Upper lobe of right lung (tissue), 1 donor: ENCODE measurements at regions not wholly inside any gene's neighbourhood (a gene's known extent, or its start where the extent isn't known, plus 50 kb on each side); places are given as distances from the start of the nearest gene placed in this dataset.

ENCODE experiments used
- ATAC-seq: fragments of 200-7000 bp; cut with Tn5 transposase; one replicate; pipeline ENCODE4 v1.9.1; 2020; ENCODE audit warnings: mild to moderate bottlenecking, moderate library complexity
- DNase-seq: peaks from one replicate; pipeline ENCODE4 v3.0.0-alpha.2; 2020
- H3K27ac ChIP-seq: fragments of 200-600 bp; one replicate; pipeline ENCODE4 v1.8.0; 2022
- H3K27me3 ChIP-seq: fragments of 200-600 bp; one replicate; pipeline ENCODE4 v1.8.0; 2022; ENCODE audit warnings: mild to moderate bottlenecking
- H3K36me3 ChIP-seq: fragments of 200-600 bp; one replicate; pipeline ENCODE4 v1.8.0; 2022
- H3K4me1 ChIP-seq: fragments of 200-600 bp; one replicate; pipeline ENCODE4 v1.8.0; 2022
- H3K4me3 ChIP-seq: fragments of 200-600 bp; one replicate; pipeline ENCODE4 v1.8.0; 2022; ENCODE audit warnings: mild to moderate bottlenecking
- H3K9me3 ChIP-seq: fragments of 200-600 bp; one replicate; pipeline ENCODE4 v1.8.0; 2022
- intact Hi-C: fragments of 100-400 bp; cut with DNase I; formaldehyde crosslinking; loops from one replicate; pipeline ENCODE4 v1.11.0; 2022
- TF ChIP-seq, protein P1 (sequence below): fragments of 200-600 bp; IDR thresholded peaks from one replicate; pipeline ENCODE4 v1.8.0; 2022; ENCODE audit warnings: antibody characterized with exemption
- donor health status: DM: no; HTN: yes; CAD: no; lungs with severe emphysema.

DNA sequence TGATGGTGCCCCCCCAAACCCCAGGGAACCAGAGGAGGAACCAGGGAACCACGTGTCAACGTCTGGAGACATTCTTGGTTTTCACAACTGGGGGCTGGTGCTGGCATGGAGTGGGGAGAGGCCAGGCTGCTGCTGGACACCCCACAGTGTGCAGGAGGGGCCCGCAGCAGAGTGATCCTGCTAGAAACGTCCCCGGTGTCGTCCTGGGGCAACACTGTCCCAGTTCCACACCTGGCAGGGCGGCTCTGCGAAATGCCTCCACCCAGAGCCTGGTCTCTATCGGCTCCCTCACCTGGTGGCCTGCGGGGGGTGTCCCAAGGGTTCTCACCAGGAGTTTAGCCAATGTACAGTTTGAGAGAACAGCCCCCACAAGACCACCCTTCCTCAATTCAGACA lies 226.3 kb downstream of the CTTN start:
- Histone ChIP-seq H3K27me3 (no peaks in the 10 kb centered on the region), H3K27ac (no peak overlapping the region), H3K36me3 (no peaks in the 10 kb centered on the region), H3K9me3 (no peaks in the 10 kb centered on the region), H3K4me3 (no peak overlapping the region), H3K4me1 (peaks cover 7% of the 10 kb centered on the region)
- TF ChIP-seq, protein P1, sequence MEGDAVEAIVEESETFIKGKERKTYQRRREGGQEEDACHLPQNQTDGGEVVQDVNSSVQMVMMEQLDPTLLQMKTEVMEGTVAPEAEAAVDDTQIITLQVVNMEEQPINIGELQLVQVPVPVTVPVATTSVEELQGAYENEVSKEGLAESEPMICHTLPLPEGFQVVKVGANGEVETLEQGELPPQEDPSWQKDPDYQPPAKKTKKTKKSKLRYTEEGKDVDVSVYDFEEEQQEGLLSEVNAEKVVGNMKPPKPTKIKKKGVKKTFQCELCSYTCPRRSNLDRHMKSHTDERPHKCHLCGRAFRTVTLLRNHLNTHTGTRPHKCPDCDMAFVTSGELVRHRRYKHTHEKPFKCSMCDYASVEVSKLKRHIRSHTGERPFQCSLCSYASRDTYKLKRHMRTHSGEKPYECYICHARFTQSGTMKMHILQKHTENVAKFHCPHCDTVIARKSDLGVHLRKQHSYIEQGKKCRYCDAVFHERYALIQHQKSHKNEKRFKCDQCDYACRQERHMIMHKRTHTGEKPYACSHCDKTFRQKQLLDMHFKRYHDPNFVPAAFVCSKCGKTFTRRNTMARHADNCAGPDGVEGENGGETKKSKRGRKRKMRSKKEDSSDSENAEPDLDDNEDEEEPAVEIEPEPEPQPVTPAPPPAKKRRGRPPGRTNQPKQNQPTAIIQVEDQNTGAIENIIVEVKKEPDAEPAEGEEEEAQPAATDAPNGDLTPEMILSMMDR = no peak
- no peak for DNase-seq
- no peak for ATAC-seq
- intact Hi-C loops = no loop called here

DNA sequence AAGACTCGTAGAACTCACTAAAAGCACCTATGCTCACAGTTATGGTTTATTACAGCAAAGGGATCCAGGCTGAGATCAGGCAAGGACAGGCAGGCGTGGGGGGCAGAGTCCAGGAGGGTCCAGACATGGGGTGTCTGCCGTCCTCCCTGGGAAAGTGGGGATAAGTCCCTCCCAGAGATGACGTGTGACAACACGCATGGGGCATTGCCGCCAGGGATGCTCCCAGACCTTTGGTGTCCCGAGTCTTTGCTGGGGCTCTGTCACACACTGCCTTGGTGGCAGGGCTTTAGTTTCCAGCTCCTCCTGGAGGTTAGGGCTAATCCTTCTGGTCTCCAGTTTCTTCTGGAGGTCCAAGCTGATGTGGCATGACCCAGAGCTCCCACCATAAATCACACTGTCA lies 226.7 kb downstream of the CTTN start:
- H3K9me3 ChIP-seq = no peaks in the 10 kb centered on the region
- DNase-seq (no peak), ATAC-seq (no peak)
- H3K36me3 ChIP-seq = no peaks in the 10 kb centered on the region
- no peak overlapping the region for H3K4me3 ChIP-seq
- intact Hi-C loops = no loop called here
- peaks cover 7% of the 10 kb centered on the region for H3K4me1 ChIP-seq
- TF ChIP-seq, protein P1 = no peak
- H3K27me3 ChIP-seq = no peaks in the 10 kb centered on the region
- no peak overlapping the region for H3K27ac ChIP-seq

DNA sequence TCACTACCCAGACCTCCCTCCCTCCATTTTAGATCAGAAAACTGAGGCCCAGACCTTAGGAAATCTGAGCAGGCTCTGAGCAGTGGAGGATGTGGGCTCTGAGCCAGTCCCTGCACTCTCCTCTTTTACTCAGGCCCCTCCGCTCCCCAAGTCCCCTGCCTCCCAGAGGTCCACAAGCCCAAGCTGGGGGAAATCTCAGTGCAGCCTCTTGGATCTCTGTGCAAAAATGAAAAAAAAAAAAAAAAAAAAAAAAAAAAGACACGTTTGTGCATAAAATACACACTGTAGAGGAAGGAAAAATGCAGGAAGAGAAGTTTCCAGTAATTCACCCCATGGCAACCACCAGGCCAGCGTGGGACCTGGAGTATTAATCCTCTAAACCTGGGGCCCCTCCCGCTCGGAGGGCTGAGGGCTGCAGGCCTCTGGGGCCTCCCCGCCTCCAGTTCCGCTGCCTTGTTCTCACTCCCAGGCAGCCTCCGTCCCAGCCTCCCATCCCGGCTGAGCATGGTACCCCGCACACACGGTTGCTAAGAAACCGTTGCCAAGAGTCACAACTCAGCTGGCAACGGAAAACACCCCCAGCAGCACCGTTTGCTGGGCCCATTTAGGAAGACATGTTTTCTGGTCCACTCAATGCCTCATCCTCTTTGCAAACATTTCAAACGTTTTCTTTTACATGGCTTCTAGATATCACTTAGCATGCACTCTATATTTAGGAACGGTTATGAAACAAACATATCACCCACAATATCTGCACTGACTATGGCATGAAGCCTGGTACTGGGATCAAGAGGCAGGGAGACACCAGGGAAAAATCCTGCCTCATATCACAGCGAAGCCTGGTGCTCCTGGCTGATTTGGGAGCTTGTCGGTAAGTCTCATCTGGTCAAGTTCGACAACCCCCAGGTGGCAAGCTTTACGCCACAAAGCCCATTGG lies 227.5 kb downstream of the CTTN start:
- H3K36me3 ChIP-seq = no peaks in the 10 kb centered on the region
- no peak for DNase-seq
- H3K4me3 ChIP-seq = no peak overlapping the region
- peaks cover 7% of the 10 kb centered on the region for H3K4me1 ChIP-seq
- H3K27me3 ChIP-seq = no peaks in the 10 kb centered on the region
- H3K9me3 ChIP-seq = no peaks in the 10 kb centered on the region
- intact Hi-C loops = no loop called here
- ATAC-seq = no peak
- TF ChIP-seq, protein P1 = no peak
- no peak overlapping the region for H3K27ac ChIP-seq

DNA sequence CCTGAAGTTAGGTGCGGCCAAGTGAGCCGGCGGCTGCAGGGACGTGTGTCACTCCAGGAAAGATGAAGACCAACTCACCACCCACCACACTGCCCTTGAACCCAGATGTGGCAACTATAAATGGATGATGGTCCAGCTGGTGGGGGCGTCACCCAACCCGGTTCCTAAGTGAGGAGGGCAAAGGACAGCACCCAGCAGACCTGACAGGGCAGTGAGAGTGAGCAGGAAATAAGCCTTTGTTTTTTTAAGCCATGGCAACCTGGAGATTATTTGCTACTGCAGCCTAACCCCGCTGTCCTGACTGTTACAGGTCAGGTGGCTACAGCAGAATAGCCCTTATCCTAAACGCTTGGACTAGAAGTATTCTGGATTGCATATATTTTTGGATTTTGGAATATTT lies 228.9 kb downstream of the CTTN start:
- DNase-seq (no peak), ATAC-seq (no peak)
- TF ChIP-seq, protein P1 = no peak
- no peaks in the 10 kb centered on the region for H3K27me3 ChIP-seq
- no peaks in the 10 kb centered on the region for H3K9me3 ChIP-seq
- H3K36me3 ChIP-seq = no peaks in the 10 kb centered on the region
- intact Hi-C loops = no loop called here
- H3K4me3 ChIP-seq = no peak overlapping the region
- no peak overlapping the region for H3K27ac ChIP-seq
- H3K4me1 ChIP-seq = peaks cover 7% of the 10 kb centered on the region

DNA sequence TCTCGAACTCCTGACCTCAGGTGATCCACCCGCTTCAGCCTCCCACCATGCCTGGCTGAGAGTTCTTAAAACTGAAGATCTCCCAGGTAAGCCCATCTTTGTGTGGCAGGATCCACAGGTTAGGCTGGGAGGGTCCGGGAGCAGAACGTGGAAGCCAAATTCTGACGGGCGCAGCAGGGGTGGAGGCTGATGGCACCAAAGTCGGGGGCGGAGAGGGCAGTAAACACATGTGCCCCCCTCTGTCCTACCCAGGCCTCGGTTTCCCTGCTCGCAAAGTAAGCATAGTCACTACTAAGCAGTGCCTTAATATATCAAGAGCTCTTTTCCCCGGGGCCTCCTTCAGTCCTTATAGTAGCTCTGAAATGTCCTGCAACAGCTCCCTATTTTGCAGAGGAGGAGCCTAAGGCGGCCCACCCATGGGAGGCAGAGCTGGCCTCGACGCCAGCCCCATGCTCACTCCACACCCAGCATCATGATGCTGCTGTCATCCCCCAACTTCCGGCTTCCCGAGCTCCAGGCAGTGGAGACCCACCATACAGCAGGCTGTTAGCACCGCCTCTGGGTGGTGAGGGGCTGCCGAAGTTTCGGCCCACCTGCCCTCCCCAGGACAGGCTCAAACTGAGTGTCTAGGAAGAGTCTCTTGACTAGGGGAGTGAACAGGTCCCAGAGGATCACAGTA lies 230.0 kb downstream of the CTTN start:
- no peak for ATAC-seq
- DNase-seq = no peak
- no peak overlapping the region for H3K4me3 ChIP-seq

More for the DNA sequence above, 230.0 kb downstream of the CTTN start:
- Histone ChIP-seq H3K9me3 (no peaks in the 10 kb centered on the region), H3K27me3 (no peaks in the 10 kb centered on the region), H3K36me3 (no peaks in the 10 kb centered on the region), H3K27ac (peak overlapping the region; percentile 42), H3K4me1 (peaks cover 7% of the 10 kb centered on the region)
- TF ChIP-seq, protein P1 = no peak
- intact Hi-C loops = no loop called here
